AG09319 (cell line): ENCODE measurements at regions not wholly inside any gene's neighbourhood (a gene's known extent, or its start where the extent isn't known, plus 50 kb on each side); places are given as distances from the start of the nearest gene placed in this dataset.
"Not testable (repeated sequence)": the region's sequence is repeated elsewhere in the genome, so short reads cannot be mapped to it uniquely, and the experiment has no call there.

Experiments
- DNase-seq: peaks from one replicate; pipeline ENCODE4 v3.0.0-alpha.2; 2010; ENCODE audit warnings: low read depth; ENCODE audit errors: extremely low read depth
- CTCF ChIP-seq: IDR thresholded peaks from 2 replicates; pipeline ENCODE4 v1.5.1; 2011; ENCODE audit warnings: low read depth, mild to moderate bottlenecking, inconsistent platforms, low read length, moderate library complexity

GRCh38 chr1:208347191-208347590 is 103.0 kb upstream of the PLXNA2 start:
- DNase-seq = no peak
- TF ChIP-seq CTCF = no peak

- no peak for DNase-seq
- TF ChIP-seq CTCF = no peak
Observed at GRCh38 chr1:208349694-208350330, 105.6 kb upstream of the PLXNA2 start.

GRCh38 chr1:208350815-208351214 is 106.6 kb upstream of the PLXNA2 start:
- no peak for TF ChIP-seq CTCF
- no peak for DNase-seq

GRCh38 chr1:208351838-208352237 is 107.7 kb upstream of the PLXNA2 start:
- DNase-seq = no peak
- no peak for TF ChIP-seq CTCF

GRCh38 chr1:208353797-208354196 is 109.6 kb upstream of the PLXNA2 start:
- not testable (repeated sequence) for DNase-seq

- no peak for TF ChIP-seq CTCF
- no peak for DNase-seq
Observed at GRCh38 chr1:208357644-208358507, 113.7 kb upstream of the PLXNA2 start.

GRCh38 chr1:208358651-208359050 is 114.5 kb upstream of the PLXNA2 start:
- no peak for TF ChIP-seq CTCF

More at GRCh38 chr1:208358651-208359050, 114.5 kb upstream of the PLXNA2 start:
- DNase-seq = no peak
